ENCODE measurements at regions not wholly inside any gene's neighbourhood (a gene's known extent, or its start where the extent isn't known, plus 50 kb on each side); places are given as distances from the start of the nearest gene placed in this dataset.

DNA sequence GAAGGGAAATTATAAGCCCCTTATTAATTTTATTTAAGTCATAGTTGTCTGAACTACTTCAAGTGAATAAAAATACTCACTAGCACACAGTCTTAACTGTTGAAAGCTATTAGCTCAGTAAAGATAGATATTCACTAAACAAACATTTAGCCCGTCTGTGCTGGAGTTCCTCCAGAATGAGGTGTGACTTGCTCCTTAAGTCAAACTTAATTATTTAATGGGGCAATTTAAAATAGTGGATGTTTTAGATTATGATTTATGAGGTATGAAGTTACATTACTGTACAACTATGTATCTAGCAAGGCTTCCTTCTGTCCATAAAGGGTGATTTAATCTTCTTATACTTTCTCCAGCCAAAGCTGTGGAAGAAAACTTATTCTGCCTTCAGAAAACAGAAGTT, 414.0 kb upstream of the FLRT2 start:
- TF ChIP-seq ZFX (IDR thresholded peaks at IDR 0.05; ENCODE audit: borderline replicate concordance) = no peak
- TF ChIP-seq, protein P1, sequence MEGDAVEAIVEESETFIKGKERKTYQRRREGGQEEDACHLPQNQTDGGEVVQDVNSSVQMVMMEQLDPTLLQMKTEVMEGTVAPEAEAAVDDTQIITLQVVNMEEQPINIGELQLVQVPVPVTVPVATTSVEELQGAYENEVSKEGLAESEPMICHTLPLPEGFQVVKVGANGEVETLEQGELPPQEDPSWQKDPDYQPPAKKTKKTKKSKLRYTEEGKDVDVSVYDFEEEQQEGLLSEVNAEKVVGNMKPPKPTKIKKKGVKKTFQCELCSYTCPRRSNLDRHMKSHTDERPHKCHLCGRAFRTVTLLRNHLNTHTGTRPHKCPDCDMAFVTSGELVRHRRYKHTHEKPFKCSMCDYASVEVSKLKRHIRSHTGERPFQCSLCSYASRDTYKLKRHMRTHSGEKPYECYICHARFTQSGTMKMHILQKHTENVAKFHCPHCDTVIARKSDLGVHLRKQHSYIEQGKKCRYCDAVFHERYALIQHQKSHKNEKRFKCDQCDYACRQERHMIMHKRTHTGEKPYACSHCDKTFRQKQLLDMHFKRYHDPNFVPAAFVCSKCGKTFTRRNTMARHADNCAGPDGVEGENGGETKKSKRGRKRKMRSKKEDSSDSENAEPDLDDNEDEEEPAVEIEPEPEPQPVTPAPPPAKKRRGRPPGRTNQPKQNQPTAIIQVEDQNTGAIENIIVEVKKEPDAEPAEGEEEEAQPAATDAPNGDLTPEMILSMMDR (IDR thresholded peaks at IDR 0.05) = no peak
- H3K27ac ChIP-seq = no peak overlapping the region

DNA sequence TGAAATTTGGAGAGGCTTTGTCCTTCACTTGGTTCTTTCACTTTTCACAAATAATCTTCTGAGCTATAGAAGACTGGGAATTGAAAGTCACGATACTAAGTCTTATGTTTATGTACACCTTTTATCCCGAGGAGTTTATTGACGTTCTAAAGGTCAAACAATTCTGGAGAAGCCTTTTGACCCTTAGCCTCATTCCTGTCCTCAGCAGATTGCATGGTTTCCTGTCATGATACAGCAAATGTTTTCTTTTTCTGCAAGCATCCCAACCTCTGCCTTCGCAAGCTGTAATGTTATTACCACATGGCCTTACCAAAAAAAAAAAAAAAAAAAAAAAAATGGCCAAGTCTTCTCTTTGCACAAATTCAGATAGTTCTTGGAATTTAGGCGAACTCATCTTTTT, 411.7 kb upstream of the FLRT2 start:
- TF ChIP-seq, protein P1 (IDR thresholded peaks at IDR 0.05) = no peak
- TF ChIP-seq ZFX (IDR thresholded peaks at IDR 0.05; ENCODE audit: borderline replicate concordance) = no peak
- no peak overlapping the region for H3K27ac ChIP-seq

DNA sequence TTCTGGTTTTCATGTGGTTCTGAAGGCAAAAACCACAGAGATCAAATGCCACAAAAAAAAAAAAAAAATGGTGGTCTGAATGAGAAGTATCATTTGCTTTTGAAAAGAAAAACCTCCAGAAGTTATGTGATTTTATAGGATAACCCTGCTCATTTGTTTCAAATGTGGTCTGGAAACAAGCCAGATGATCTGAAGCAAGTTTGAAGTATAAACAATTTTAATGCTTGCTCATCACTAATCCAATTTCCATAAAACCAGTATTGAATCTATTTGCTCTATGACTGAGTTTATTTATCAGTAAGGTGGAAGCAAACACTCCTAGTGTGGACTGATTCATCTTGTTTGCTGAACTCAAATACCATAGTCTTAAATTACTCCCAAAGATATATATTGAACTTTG, 407.3 kb upstream of the FLRT2 start:
- no peak overlapping the region for H3K27ac ChIP-seq
- TF ChIP-seq, protein P1 (IDR thresholded peaks at IDR 0.05) = no peak
- no peak for TF ChIP-seq ZFX (IDR thresholded peaks at IDR 0.05; ENCODE audit: borderline replicate concordance)

DNA sequence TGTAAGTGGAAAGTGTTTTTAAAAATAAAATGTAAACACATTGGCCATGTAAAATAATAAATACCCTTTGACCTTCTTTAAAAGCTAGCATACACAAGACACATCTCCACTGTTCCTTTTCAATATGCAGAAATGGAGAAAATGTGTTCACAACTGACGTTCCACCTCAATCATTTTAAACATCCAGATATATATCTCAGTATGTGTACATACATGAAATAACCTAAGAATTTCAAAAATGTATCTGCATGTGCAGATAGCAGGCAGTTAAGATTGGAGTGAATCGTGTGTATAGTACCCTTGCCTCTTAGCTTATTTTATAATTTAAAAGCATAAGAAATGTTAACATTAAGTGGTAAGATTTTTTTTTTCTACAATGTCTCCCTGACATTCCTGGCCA, 406.2 kb upstream of the FLRT2 start:
- TF ChIP-seq ZFX (IDR thresholded peaks at IDR 0.05; ENCODE audit: borderline replicate concordance) = no peak
- TF ChIP-seq, protein P1 (IDR thresholded peaks at IDR 0.05) = no peak
- H3K27ac ChIP-seq = no peak overlapping the region

DNA sequence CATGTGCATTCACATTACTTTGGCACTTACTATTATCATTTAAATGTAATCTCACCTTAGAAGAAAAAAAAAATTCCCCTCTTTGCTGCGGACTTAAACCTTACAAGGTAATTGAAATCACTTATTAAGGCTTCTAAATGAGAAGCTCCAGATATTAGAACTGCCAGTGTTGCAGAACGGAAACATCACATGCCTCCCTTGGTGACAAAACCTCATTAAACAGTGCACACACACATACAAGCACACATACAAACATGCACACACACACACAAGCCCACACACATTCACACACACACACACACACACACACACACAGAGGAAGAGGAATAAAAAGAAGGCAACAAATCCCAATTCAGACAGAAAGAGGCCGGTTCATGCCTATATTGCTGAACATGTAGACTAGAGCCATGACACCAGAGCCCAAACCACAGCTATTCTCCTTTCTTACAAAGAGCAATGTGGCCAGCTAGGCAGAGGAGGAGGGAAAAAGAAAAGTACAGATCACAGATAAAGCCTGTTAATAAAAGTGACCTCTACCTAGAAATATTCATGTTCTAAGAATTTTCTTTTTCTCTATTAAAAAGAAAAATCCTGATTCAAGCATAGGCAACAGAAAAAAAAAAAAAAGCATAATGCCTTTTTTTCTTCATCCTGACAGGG, 405.2 kb upstream of the FLRT2 start:
- no peak overlapping the region for H3K27ac ChIP-seq

DNA sequence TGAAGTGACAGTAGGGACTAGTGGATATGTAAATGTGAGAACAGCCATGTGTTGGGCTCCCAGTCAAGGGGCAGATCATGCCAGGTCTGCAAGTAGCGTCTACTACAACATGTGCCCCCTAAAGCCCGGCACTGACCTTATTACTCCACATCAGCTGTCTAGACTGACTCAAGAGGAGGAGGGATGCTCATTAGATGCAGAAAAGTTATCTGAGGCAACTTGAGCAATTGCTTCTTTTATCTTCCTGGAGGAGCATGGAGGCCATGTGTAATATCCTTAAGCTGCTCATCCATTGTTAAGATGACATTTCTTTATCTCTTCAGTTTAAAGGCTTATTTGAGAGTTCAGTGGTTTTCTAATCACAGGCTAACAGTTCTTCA, 404.7 kb upstream of the FLRT2 start:
- no peak for TF ChIP-seq ZFX (IDR thresholded peaks at IDR 0.05; ENCODE audit: borderline replicate concordance)
- TF ChIP-seq, protein P1 (IDR thresholded peaks at IDR 0.05) = no peak
- no peak overlapping the region for H3K27ac ChIP-seq

More for the DNA sequence above, 405.2 kb upstream of the FLRT2 start:
- TF ChIP-seq, protein P1 (IDR thresholded peaks at IDR 0.05) = no peak
- TF ChIP-seq ZFX (IDR thresholded peaks at IDR 0.05; ENCODE audit: borderline replicate concordance) = no peak

DNA sequence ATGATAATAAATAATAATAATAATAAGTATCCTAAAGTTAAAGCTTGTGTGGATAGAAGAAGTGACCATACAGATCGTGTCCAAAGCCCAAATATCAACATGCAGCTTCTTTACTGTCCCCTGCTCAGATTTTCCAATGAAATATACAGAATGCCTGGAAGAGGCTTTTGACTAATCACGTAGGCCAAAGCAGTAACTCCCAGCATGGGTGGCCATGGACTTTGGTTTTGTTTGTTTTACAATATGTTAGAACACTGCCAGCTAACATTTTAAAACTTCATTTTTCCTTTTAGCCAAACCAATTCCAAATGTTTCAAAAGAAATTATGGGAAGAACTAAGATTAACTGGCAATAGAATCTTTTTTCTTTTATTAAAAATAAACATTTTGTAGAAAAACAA, 400.0 kb upstream of the FLRT2 start:
- H3K27ac ChIP-seq = no peak overlapping the region
- TF ChIP-seq, protein P1 (IDR thresholded peaks at IDR 0.05) = no peak
- no peak for TF ChIP-seq ZFX (IDR thresholded peaks at IDR 0.05; ENCODE audit: borderline replicate concordance)

Data from 22Rv1 (cell line).